GM12875 (cell line): ENCODE measurements at regions not wholly inside any gene's neighbourhood (a gene's known extent, or its start where the extent isn't known, plus 50 kb on each side); places are given as distances from the start of the nearest gene placed in this dataset.

Experiments
- H3K4me3 ChIP-seq: one replicate; pipeline ENCODE4 v1.5.1; 2011; ENCODE audit warnings: low read depth, low read length, control low read depth
- TF ChIP-seq, protein P1 (sequence below): IDR thresholded peaks from 2 replicates; pipeline ENCODE4 v1.5.1; 2011; ENCODE audit warnings: low read depth, mild to moderate bottlenecking, control low read depth, inconsistent platforms, low read length, moderate library complexity, borderline replicate concordance; ENCODE audit not compliant: insufficient read depth

DNA sequence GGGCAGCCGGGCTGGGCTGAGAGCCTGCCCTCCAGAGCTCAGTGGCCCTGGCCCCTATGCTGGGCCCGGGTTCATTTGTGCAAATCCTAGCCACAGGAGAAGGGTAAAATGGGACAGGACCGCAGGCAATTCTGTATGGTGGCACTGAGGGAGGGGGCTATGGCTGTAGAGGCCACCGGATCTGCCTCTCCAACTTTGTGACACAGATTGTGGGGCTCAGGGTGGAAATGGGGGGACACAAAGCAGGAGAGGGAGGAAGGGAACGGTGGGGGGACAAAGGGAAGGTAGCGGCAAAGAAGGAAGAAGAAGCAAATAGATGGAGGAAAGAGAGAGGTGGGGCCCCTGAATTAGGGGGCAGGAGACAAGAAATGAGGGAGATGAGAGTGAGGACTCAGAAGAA, 201.1 kb downstream of the SMAD2 start:
- TF ChIP-seq, protein P1, sequence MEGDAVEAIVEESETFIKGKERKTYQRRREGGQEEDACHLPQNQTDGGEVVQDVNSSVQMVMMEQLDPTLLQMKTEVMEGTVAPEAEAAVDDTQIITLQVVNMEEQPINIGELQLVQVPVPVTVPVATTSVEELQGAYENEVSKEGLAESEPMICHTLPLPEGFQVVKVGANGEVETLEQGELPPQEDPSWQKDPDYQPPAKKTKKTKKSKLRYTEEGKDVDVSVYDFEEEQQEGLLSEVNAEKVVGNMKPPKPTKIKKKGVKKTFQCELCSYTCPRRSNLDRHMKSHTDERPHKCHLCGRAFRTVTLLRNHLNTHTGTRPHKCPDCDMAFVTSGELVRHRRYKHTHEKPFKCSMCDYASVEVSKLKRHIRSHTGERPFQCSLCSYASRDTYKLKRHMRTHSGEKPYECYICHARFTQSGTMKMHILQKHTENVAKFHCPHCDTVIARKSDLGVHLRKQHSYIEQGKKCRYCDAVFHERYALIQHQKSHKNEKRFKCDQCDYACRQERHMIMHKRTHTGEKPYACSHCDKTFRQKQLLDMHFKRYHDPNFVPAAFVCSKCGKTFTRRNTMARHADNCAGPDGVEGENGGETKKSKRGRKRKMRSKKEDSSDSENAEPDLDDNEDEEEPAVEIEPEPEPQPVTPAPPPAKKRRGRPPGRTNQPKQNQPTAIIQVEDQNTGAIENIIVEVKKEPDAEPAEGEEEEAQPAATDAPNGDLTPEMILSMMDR = no peak
- no peak overlapping the region for H3K4me3 ChIP-seq

DNA sequence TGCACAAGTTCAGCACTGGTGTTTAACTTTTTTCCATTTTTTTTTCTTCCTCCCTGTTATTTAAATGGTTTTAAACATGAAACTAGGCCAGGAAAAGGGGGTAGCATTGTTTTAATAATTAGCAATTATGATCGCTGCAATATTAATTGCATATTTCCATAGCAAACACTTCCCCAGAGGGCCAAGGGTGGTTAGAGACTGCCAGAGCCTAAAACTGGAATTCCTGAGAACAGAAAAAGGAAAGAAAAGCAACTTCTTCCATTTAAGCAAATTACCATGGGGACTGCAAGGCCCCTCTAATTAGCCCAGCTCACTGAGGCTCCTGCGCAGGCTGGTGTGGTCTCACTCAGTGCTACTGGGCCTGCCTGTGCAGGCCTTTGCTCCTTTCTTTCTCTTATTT, 201.5 kb downstream of the SMAD2 start:
- TF ChIP-seq, protein P1 = no peak
- no peak overlapping the region for H3K4me3 ChIP-seq

DNA sequence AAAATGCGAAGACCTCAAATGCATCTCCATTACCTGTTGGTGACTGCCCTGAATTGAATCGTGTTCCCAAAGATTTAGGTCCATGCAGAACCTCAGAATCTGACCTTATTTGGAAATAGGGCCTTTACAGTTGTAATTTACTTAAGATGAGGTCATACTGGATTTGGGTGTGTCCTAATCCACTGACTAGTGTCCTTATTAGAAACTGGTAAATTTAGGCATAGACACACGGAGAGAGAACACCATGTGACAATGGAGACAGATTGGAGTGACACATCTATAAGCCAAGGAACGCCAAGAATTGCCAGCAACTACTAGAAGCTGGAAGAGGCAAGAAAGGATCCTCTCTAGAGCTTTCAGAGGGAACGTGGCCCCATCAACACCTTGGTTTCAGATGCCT, 203.1 kb downstream of the SMAD2 start:
- H3K4me3 ChIP-seq = no peak overlapping the region
- TF ChIP-seq, protein P1 = no peak

DNA sequence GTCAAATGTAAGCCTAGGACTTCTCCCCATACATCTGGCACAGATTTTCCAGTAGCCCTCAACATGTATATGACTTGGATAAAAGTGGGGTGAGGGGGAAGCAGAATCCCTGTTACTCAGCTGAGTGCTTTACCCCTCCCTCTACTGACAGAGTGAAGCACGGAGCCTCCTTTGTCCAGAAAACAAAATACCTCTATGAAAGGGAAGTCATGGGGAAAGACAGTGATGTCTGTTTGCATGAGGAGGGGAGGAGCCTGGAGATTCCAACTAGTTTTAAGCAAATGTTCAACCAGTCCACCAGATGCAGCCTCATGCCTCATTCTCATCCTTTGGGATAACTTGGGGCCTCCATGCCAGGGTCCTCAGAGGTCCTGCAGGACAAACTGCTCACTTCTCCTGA, 203.9 kb downstream of the SMAD2 start:
- TF ChIP-seq, protein P1 = no peak
- H3K4me3 ChIP-seq = no peak overlapping the region

DNA sequence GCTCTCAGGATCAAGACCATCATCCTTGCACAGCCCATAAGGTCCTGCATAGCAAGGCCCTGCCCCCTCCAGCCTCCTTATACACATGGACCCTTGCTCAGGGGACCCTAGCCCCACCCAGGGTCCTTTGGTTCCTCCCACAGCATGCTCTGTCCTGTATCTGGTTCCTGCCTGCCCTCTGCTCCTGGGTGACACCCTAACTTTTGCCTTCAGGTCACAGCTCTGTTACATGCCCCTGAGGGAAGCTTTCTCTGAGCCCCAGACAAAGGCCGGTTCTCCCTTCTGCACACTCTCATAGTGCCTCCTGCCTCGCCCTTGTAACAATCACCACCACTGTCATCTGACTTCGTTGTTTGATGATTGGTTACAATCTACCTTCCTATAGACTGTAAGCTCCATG, 204.8 kb downstream of the SMAD2 start:
- TF ChIP-seq, protein P1 = no peak
- no peak overlapping the region for H3K4me3 ChIP-seq

DNA sequence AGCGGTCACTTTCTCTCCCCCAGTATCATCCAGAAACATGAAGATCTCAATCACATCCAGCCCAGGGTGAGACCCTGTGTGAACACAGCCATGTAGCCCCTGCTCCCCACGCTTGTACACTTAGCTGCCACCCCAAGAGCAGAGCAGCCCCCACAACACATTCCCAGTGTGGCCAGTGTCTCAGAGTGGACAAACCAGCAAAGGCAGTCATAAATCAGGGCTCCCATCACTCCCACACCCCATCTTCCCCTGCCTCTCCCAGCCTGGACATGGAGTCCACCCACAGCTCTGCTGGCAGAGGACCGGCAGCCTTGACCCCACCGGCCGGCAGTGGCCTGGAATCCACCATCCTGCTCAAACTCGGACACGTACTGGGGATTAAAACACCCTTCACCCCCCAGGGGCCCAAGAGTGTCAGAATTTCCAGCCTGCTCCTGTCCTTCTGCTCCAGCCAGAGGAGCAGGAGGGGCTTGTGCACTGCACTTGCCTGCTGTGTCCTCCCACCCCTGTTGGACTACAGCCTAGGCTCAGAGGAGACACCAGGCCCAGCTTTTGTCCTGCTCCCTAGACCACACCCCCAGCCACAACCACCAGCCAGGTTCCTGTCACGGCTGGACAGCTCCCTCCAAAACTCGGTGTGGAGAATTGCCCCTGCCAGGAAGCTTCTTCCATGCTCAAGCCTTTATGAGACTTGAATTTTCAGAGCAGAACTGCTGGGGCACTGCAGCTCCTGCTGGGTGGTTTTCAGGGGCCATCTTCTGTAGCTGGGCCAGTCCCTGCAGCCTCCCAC, 206.1 kb downstream of the SMAD2 start:
- H3K4me3 ChIP-seq = no peak overlapping the region
- TF ChIP-seq, protein P1 = no peak

DNA sequence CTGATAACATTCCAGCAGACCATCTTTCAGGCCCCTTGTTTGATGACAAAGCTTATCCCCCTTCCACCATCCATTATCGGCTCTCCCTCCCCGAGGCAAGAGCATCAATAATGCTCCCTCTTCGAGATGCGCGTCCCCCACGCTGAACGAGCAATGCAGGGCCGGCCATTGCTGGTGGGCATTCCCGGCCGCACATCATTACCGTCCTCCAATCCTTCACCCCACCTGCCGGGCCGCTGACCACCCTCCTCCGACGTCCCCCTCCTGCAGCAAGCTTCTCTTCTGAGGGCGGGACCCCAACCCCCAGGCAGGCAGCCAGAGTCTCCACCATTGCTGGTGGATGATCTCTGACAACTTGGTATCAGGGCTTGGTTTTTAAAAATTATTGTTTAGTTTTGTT, 208.6 kb downstream of the SMAD2 start:
- H3K4me3 ChIP-seq = no peak overlapping the region
- TF ChIP-seq, protein P1 = no peak
